ENCODE measurements at regions not wholly inside any gene's neighbourhood (a gene's known extent, or its start where the extent isn't known, plus 50 kb on each side); places are given as distances from the start of the nearest gene placed in this dataset.
"Not testable (repeated sequence)": the region's sequence is repeated elsewhere in the genome, so short reads cannot be mapped to it uniquely, and the experiment has no call there.

GRCh38 chr3:187473778-187474406 lies 105.7 kb downstream of the RTP4 start:
- no peak for DNase-seq (ENCODE audit: low spot score)

DNA sequence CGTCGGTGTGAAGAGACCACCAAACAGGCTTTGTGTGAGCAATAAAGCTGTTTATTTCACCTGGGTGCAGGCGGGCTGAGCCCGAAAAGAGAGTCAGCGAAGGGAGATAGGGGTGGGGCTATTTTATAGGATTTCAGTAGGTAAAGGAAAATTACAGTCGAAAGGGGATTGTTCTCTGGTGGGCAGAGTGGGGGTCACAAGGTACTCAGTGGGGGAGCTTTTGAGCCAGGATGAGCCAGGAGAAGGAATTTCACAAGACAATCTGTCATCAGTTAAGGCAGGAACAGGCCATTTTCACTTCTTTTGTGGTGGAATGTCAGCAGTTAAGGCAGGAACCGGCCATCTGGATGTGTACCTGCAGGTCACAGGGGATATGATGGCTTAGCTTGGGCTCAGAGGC lies 98.1 kb downstream of the RTP4 start:
- not testable (repeated sequence) for DNase-seq (ENCODE audit: low spot score)

GRCh38 chr3:187465503-187465902 lies 97.3 kb downstream of the RTP4 start:
- no peak for DNase-seq (ENCODE audit: low spot score)

GRCh38 chr3:187464682-187465081 lies 96.5 kb downstream of the RTP4 start:
- no peak for DNase-seq (ENCODE audit: low spot score)

GRCh38 chr3:187458921-187459320 lies 90.7 kb downstream of the RTP4 start:
- no peak for DNase-seq (ENCODE audit: low spot score)

DNA sequence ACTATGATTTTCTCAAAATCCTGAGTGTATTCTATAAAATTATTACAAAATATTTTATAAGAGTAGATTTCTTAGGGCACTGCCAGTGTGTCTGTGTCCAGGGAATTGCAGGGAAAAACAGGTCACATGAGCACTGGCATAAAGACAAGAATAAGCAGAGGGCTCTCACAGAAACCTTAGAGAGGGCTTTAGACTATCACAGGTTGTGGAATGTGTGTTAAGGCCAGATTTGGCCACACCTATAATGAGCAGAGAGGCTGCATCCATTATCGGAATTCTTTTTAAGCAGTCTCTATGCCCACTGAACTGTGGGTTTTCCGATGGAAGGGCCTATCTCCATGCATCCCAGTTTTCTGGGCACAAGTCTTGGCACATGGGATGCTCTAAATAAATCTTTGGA lies 90.2 kb downstream of the RTP4 start:
- DNase-seq (ENCODE audit: low spot score): no peak

- no peak for DNase-seq (ENCODE audit: low spot score)
These were observed 88.1 kb downstream of the RTP4 start for GRCh38 chr3:187456250-187456649.

GRCh38 chr3:187454085-187454815 lies 86.1 kb downstream of the RTP4 start:
- DNase-seq (ENCODE audit: low spot score): no peak

DNA sequence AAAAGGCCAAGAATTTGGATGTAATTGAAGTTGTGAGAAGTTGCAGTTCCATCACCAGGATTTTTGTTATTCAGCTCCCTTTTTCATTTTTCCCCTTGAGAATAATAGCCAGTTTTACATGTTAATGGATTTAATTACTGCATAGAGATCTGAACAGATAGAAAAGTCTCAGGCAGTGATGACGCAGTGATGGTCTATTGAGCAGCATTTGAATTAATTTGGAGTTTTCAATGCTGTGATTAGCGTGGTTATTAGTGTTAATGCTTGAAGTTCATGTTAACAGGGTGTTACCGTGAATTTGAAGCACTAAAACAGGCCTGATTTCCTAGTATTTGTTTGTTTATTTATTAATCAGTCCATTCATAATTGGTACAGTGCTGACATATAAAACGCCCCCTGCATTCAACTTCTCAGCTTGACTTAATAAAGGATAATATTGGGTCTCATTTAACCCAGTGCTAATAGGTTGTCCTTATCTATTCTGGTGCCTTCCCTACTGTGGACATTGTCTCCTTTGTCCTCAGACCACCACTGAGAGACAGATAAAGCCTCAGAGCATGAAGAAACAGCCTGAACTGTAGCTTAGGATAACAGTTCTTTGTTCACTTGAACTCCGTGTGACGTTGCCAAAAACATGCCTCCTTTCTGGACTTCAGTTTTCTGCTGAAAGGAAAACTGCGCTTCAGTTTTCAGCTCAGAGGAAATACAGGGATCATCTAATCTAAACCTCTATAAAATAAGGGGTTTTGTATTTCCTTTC lies 82.4 kb downstream of the RTP4 start:
- DNase-seq (ENCODE audit: low spot score): no peak

GRCh38 chr3:187448674-187449073 lies 80.5 kb downstream of the RTP4 start:
- DNase-seq (ENCODE audit: low spot score): no peak

GRCh38 chr3:187447737-187448136 lies 79.6 kb downstream of the RTP4 start:
- no peak for DNase-seq (ENCODE audit: low spot score)

DNA sequence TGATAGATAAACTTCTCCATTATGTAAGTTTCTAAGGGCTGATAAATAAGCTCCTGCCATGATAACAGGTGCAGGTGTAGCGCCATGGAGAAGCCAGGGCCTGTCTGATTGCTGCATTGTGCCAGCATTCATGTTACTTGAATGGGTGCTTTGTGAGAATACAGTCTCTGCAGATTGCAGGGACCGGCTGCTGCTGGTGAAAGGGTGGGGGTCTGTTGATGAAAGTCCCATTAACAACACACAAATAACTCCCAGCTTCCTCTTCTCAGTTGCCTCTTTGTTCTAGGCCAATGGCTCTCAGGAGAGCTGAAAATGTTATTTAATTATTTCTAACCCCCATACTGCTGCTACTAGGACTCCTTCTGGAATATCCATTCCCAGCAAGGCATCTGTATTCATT lies 77.2 kb downstream of the RTP4 start:
- no peak for DNase-seq (ENCODE audit: low spot score)

DNA sequence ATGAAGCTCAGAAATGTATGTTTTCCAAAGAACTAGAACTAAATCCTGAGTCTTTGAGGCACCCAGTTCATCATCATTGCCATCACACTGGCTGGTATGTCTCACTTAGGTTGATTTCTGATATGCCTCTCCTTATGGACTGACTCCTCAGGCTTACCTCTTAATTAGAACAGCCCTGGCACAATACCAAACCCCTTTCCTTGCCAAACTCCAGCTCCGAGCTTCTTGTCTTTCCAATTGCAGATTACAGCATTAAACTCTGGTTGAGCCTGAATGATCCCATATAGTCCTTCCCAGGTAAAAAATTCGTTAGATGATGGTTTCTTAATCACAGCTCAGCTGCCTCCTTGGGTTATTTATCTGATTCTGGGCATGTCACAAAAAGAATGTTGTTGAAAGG lies 66.3 kb downstream of the RTP4 start:
- no peak for DNase-seq (ENCODE audit: low spot score)

DNA sequence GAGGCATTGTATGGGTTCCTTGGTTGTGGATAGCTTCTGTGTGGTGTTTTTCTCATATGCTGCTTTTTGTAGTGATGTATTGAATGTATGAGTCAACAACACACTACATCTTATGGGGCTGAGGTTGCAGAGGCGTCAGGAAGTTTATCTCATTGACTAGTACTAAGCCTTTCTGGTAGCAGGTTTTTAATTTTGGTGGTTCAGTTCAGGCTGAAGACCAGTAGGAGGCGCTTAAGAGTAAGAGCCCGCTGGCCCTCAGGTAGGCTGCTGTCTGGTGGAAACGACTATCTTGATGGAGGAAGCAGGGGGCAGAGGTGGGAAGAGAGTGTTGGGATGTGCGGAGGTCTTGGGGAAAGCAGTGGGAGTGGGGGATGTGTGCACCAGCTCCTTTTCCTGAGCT lies 62.4 kb downstream of the RTP4 start:
- DNase-seq (ENCODE audit: low spot score): no peak
